A673 (cell line): ENCODE measurements at regions not wholly inside any gene's neighbourhood (a gene's known extent, or its start where the extent isn't known, plus 50 kb on each side); places are given as distances from the start of the nearest gene placed in this dataset.

Experiments used
- BruUV-seq: library from RNA; stranded (reverse); fragments of 400-500 nt; replicated peaks from 2 replicates; lab custom pipeline; 2021; lab: Mats Ljungman, UMichigan
- CTCF ChIA-PET: fragments of 300-600 bp; sonication (Branson Sonifier 250); formaldehyde crosslinking; loops from one replicate; lab custom pipeline; 2022; ENCODE audit warnings: antibody characterized with exemption; lab: Charles Lee
- POLR2A ChIA-PET: fragments of 300-600 bp; sonication (Branson Sonifier 250); formaldehyde crosslinking; loops from one replicate; lab custom pipeline; 2022; ENCODE audit warnings: antibody characterized with exemption; ENCODE audit not compliant: low non-redundant PET; lab: Charles Lee
- DNase-seq: peaks from one replicate; pipeline ENCODE4 v3.0.0-alpha.2; 2015; ENCODE audit warnings: low spot score
- H3K27ac ChIP-seq: fragments of 200-600 bp; sonication (generic); 2 replicates; pipeline ENCODE4 v1.5.1; 2016; ENCODE audit warnings: mixed run types, low read depth, mild to moderate bottlenecking, mixed read lengths, antibody characterized with exemption, low read length; ENCODE audit not compliant: poor library complexity, severe bottlenecking
- H3K27me3 ChIP-seq: fragments of 200-600 bp; sonication (generic); replicated peaks from 2 replicates; pipeline ENCODE4 v1.6.1; 2017; ENCODE audit warnings: mixed run types, low read depth, mild to moderate bottlenecking, mixed read lengths, antibody characterized with exemption, low read length; ENCODE audit not compliant: insufficient read depth, poor library complexity
- H3K36me3 ChIP-seq: fragments of 200-600 bp; sonication (generic); 2 replicates; pipeline ENCODE4 v1.6.1; 2016; ENCODE audit warnings: mixed run types, mild to moderate bottlenecking, mixed read lengths, antibody characterized with exemption, low read length; ENCODE audit not compliant: insufficient read depth, poor library complexity, severe bottlenecking
- H3K4me1 ChIP-seq: fragments of 200-600 bp; sonication (generic); 2 replicates; pipeline ENCODE4 v1.6.1; 2017; ENCODE audit warnings: mixed run types, mild to moderate bottlenecking, mixed read lengths, antibody characterized with exemption, low read length; ENCODE audit not compliant: insufficient read depth, poor library complexity, severe bottlenecking
- H3K4me3 ChIP-seq: fragments of 200-600 bp; sonication (generic); 2 replicates; pipeline ENCODE4 v1.5.1; 2016; ENCODE audit warnings: low read depth, mixed run types, mild to moderate bottlenecking, mixed read lengths, low read length; ENCODE audit not compliant: poor library complexity, severe bottlenecking
- H3K9me3 ChIP-seq: fragments of 200-600 bp; sonication (generic); 2 replicates; pipeline ENCODE4 v1.6.1; 2016; ENCODE audit warnings: mixed run types, low read depth, mild to moderate bottlenecking, mixed read lengths, antibody characterized with exemption, low read length; ENCODE audit not compliant: poor library complexity, severe bottlenecking
- EZH2 ChIP-seq: fragments of 200-600 bp; sonication (generic); IDR thresholded peaks from 2 replicates; pipeline ENCODE4 v1.6.1; 2017; ENCODE audit warnings: borderline replicate concordance, low read depth, mild to moderate bottlenecking, mixed read lengths, antibody characterized with exemption, low read length; ENCODE audit not compliant: poor library complexity, severe bottlenecking
- intact Hi-C: fragments of 100-400 bp; cut with micrococcal nuclease; formaldehyde crosslinking; loops from one replicate; pipeline ENCODE4 v1.10.0; 2022; ENCODE audit not compliant: unreplicated experiment
- TF ChIP-seq, protein P1 (sequence below): fragments of 300-800, 200-600 bp; sonication (generic); conservative IDR thresholded peaks from 2 replicates; pipeline ENCODE4 v1.5.1; 2017; ENCODE audit warnings: low read depth, mild to moderate bottlenecking, antibody characterized with exemption, low read length, moderate library complexity, mixed read lengths

DNA sequence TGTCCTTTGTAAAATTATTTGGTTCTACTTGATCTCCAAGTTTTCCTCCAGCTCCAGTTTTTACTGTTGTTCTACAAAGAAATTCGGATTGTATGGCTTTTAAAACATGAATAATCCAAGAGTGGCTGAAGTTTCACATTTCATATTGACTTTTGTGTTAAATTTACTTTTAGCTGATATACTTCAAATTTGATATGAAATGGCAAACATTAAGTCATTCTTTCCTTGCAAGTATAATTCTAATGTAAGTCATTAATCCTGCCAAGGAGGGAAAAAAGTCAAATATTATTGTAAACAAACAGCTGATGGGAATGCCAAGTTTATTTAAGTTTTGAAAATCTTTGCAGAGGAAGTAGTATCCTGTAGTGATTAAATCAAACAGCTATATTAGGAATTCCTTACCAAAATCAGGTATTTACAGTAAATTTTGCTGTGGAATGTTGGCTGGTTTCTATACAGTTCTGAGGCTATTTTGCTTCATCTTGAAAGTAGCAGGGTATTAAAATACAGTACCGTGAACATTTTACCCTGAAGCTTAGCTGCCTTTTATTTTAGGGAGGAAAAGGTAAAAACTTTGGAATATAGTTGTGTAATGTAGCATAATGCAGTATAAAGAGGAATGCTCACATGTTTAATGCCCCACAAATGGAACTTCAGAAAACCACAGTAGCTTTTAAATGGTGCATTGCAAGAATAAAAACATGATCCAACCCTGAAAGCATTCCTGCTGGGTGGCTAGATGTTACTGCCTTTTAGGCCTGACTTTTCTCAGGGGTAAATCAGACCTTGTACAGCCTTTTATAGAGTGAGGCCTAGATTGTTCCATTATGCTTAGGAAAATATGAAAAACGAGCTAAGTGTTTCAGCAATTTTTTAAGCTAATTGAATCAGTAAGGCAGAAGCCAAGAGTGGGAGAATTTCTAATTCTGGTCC, 62.7 kb upstream of the NT5C1B start:
- H3K36me3 ChIP-seq: no peaks in the 10 kb centered on the region
- POLR2A ChIA-PET: no interaction called here
- no peak for DNase-seq
- intact Hi-C loops: no loop called here
- no peaks in the 10 kb centered on the region for H3K4me1 ChIP-seq
- no peak for TF ChIP-seq EZH2
- TF ChIP-seq, protein P1, sequence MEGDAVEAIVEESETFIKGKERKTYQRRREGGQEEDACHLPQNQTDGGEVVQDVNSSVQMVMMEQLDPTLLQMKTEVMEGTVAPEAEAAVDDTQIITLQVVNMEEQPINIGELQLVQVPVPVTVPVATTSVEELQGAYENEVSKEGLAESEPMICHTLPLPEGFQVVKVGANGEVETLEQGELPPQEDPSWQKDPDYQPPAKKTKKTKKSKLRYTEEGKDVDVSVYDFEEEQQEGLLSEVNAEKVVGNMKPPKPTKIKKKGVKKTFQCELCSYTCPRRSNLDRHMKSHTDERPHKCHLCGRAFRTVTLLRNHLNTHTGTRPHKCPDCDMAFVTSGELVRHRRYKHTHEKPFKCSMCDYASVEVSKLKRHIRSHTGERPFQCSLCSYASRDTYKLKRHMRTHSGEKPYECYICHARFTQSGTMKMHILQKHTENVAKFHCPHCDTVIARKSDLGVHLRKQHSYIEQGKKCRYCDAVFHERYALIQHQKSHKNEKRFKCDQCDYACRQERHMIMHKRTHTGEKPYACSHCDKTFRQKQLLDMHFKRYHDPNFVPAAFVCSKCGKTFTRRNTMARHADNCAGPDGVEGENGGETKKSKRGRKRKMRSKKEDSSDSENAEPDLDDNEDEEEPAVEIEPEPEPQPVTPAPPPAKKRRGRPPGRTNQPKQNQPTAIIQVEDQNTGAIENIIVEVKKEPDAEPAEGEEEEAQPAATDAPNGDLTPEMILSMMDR: no peak
- H3K9me3 ChIP-seq: no peaks in the 10 kb centered on the region
- no peaks in the 10 kb centered on the region for H3K27me3 ChIP-seq
- BruUV-seq: no TSS peak
- CTCF ChIA-PET: no interaction called here
- H3K4me3 ChIP-seq: no peak overlapping the region
- no peak overlapping the region for H3K27ac ChIP-seq

DNA sequence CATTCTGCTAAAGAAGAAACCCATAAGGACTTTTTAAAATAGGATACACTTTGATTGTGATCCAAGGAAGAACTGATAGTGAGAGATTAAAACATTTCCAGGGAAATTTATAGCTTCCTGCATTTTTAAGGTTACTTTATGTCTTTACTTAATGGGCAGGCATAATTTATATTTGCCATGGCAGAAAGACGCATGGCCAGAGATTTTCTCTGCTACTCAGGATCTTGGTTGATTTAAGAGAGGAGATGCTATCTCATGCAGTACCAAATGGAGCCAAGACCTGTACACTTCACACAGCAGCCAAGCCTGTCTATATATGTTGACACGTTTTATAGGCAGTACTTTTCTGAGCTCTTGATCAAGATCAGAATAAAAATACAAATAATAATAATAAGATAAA, 60.9 kb upstream of the NT5C1B start:
- H3K9me3 ChIP-seq: no peaks in the 10 kb centered on the region
- intact Hi-C loops: no loop called here
- no peak overlapping the region for H3K4me3 ChIP-seq
- CTCF ChIA-PET: no interaction called here
- no peaks in the 10 kb centered on the region for H3K27me3 ChIP-seq
- no peak overlapping the region for H3K27ac ChIP-seq
- no TSS peak for BruUV-seq
- TF ChIP-seq, protein P1: no peak
- no peak for TF ChIP-seq EZH2
- DNase-seq: no peak
- POLR2A ChIA-PET: no interaction called here
- H3K36me3 ChIP-seq: no peaks in the 10 kb centered on the region
- H3K4me1 ChIP-seq: no peaks in the 10 kb centered on the region

- Histone ChIP-seq H3K4me1 (no peaks in the 10 kb centered on the region), H3K36me3 (no peaks in the 10 kb centered on the region), H3K27me3 (no peaks in the 10 kb centered on the region), H3K9me3 (no peaks in the 10 kb centered on the region), H3K27ac (no peak overlapping the region), H3K4me3 (no peak overlapping the region)
- no peak for TF ChIP-seq EZH2
- TF ChIP-seq, protein P1: no peak
- no peak for DNase-seq
- ChIA-PET CTCF (no interaction called here), POLR2A (no interaction called here)
- intact Hi-C loops: no loop called here
- BruUV-seq: no TSS peak
Observed at GRCh38 chr2:18649502-18650135, 60.2 kb upstream of the NT5C1B start.
